Stomach (tissue), 8 donors: ENCODE measurements at regions not wholly inside any gene's neighbourhood (a gene's known extent, or its start where the extent isn't known, plus 50 kb on each side); places are given as distances from the start of the nearest gene placed in this dataset.

Experiments
- DNase-seq, 2 donors: peaks; one replicate each; pipeline versions ENCODE4 v3.0.0 to v3.0.0-alpha.2; 2013 to 2019
- H3K27ac ChIP-seq, 5 donors: fragments of 200-600 bp in 4 of 5; sonication (generic) in 4 of 5; one replicate each; pipeline ENCODE4 v1.5.1; 2013 to 2019; ENCODE audit warnings: mild to moderate bottlenecking in 1 of 5, moderate library complexity in 1 of 5
- H3K27me3 ChIP-seq, 3 donors: fragments of 200-600 bp; sonication (generic); one replicate each; pipeline ENCODE4 v1.5.1; 2017 to 2019; ENCODE audit warnings: mixed run types in 1 of 3
- H3K36me3 ChIP-seq, 4 donors: fragments of 200-600 bp; sonication (generic); 1 replicate in 3 of 4; 2 replicates in 1 of 4; pipeline ENCODE4 v1.5.1; 2016 to 2019
- H3K4me1 ChIP-seq, 4 donors: fragments of 200-600 bp; sonication (generic); one replicate each; pipeline ENCODE4 v1.5.1; 2016 to 2019
- H3K4me3 ChIP-seq, 4 donors: fragments of 200-600 bp; sonication (generic) in 3 of 4; one replicate each; pipeline ENCODE4 v1.5.1; 2016 to 2019; ENCODE audit warnings: mild to moderate bottlenecking in 1 of 4
- H3K9me3 ChIP-seq, 4 donors: fragments of 200-600 bp; sonication (generic); one replicate each; pipeline ENCODE4 v1.5.1; 2016 to 2019
- CTCF ChIP-seq, 7 experiments: fragments of 450-650 bp in 4 of 7; fragments of 200-600 bp in 3 of 7; sonication (generic) in 3 of 7; IDR thresholded peaks; one replicate each; pipeline ENCODE4 v1.5.1; 2016 to 2019; ENCODE audit warnings: antibody characterized with exemption in 7 of 7, control low read depth in 2 of 7, mild to moderate bottlenecking in 1 of 7
- EP300 ChIP-seq: sonication (generic); formaldehyde crosslinking; IDR thresholded peaks from one replicate; pipeline ENCODE4 v1.6.1; 2017; ENCODE audit warnings: antibody characterized with exemption
- POLR2A ChIP-seq, 4 donors: fragments of 450-650 bp; IDR thresholded peaks; one replicate each; pipeline ENCODE4 v1.6.1; 2016; ENCODE audit warnings: antibody characterized with exemption in 4 of 4, control low read depth in 2 of 4, mild to moderate bottlenecking in 1 of 4, moderate library complexity in 1 of 4
- POLR2AphosphoS5 ChIP-seq, 3 donors: sonication (generic); formaldehyde crosslinking; IDR thresholded peaks; one replicate each; pipeline ENCODE4 v1.6.1; 2016; ENCODE audit warnings: antibody characterized with exemption in 3 of 3
- WGBS, 5 donors: extraction: QIAGEN DNeasy Blood & Tissue Kit in 3 of 5; methylation state at CpG; one replicate each; pipeline versions ENCODE4 v1.1.5 to v1.1.7; 2013 to 2018; 5-methylcytosine and 5-hydroxymethylcytosine counted together
- intact Hi-C: fragments of 100-400 bp; cut with DNase I; formaldehyde crosslinking; loops from one replicate; pipeline ENCODE4 v1.15.1; 2023; ENCODE audit warnings: low total_unique reads
- donor health status: healthy with polysubstance abuse.
- donor health status: Bipolar disorder and iron deficiency.
- donor health status: healthy.

DNA sequence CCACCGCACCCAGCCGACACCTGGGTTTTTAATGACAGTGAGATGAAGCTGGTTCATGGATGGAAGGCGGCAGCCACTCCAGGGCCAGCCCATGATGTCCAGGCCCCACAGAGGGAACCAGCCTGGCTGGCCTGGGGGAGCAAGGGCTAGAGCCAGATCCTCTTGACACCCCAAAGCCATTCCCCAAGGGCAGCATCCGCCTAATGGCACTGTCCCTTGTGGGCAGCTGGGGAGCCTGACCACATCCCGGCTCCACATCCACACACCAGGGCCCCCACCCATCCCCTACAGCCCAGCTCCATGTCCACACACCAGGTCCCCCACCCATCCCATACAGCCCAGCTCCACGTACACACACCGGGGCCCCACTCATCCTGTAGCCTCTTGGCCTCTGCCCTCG is 53.3 kb upstream of the ACSF3 start:
- Histone ChIP-seq H3K27me3 (peaks cover 4 to 98% (median 60%) of the 10 kb centered on the region in 3 donors), H3K4me1 (no peaks in the 10 kb centered on the region), H3K4me3 (no peak overlapping the region), H3K36me3 (no peaks in the 10 kb centered on the region), H3K27ac (no peak overlapping the region), H3K9me3 (no peaks in the 10 kb centered on the region)
- no peak for DNase-seq
- 58 to 75% (median 67%) methylated on average over 5 to 8 of the region's 8 CpGs for WGBS, 5 donors
- intact Hi-C loops, result no loop called here
- TF ChIP-seq CTCF (IDR thresholded peaks at IDR 0.05) (no peak), POLR2AphosphoS5 (IDR thresholded peaks at IDR 0.05) (no peak), EP300 (no peak), POLR2A (IDR thresholded peaks at IDR 0.05) (no peak)

- 57 to 80% (median 74%) methylated on average over 6 to 25 of the region's 25 CpGs for WGBS, 5 donors
- H3K27ac ChIP-seq, result no peak overlapping the region
- H3K36me3 ChIP-seq, result no peaks in the 10 kb centered on the region
- no peak overlapping the region for H3K4me3 ChIP-seq
- no peak for DNase-seq
- no peak for TF ChIP-seq POLR2AphosphoS5 (IDR thresholded peaks at IDR 0.05)
- TF ChIP-seq CTCF (IDR thresholded peaks at IDR 0.05), result no peak
- TF ChIP-seq EP300, result no peak
- TF ChIP-seq POLR2A (IDR thresholded peaks at IDR 0.05), result no peak
- H3K9me3 ChIP-seq, result no peaks in the 10 kb centered on the region
- intact Hi-C loops, result no loop called here
- H3K4me1 ChIP-seq, result no peaks in the 10 kb centered on the region
- peaks cover 4 to 96% (median 60%) of the 10 kb centered on the region in 3 donors for H3K27me3 ChIP-seq
Measured at GRCh38 chr16:89040861-89041570, 52.6 kb upstream of the ACSF3 start.

GRCh38 chr16:89041571-89042481 is 51.8 kb upstream of the ACSF3 start:
- no peak for DNase-seq
- H3K9me3 ChIP-seq, result no peaks in the 10 kb centered on the region
- H3K4me1 ChIP-seq, result no peaks in the 10 kb centered on the region
- no peak overlapping the region for H3K4me3 ChIP-seq
- H3K27me3 ChIP-seq, result peaks cover 4 to 91% (median 53%) of the 10 kb centered on the region in 3 donors
- H3K27ac ChIP-seq, result no peak overlapping the region
- 83 to 87% (median 83%) methylated on average over 39 to 42 of the region's 42 CpGs for WGBS, 5 donors
- no peaks in the 10 kb centered on the region for H3K36me3 ChIP-seq
- intact Hi-C loops, result no loop called here
- TF ChIP-seq CTCF (IDR thresholded peaks at IDR 0.05), result no peak
- TF ChIP-seq POLR2A (IDR thresholded peaks at IDR 0.05), result no peak
- TF ChIP-seq POLR2AphosphoS5 (IDR thresholded peaks at IDR 0.05), result no peak
- no peak for TF ChIP-seq EP300

GRCh38 chr16:89042711-89043551 is 50.7 kb upstream of the ACSF3 start:
- 75 to 84% (median 82%) methylated on average over 24 to 32 of the region's 32 CpGs for WGBS, 5 donors
- Histone ChIP-seq H3K36me3 (no peaks in the 10 kb centered on the region), H3K9me3 (no peaks in the 10 kb centered on the region), H3K27me3 (peaks cover 4 to 91% (median 43%) of the 10 kb centered on the region in 3 donors), H3K27ac (no peak overlapping the region), H3K4me1 (peaks cover 0 to under 1% (median 0%) of the 10 kb centered on the region in 4 donors), H3K4me3 (no peak overlapping the region)
- no peak for DNase-seq
- no peak for TF ChIP-seq POLR2A (IDR thresholded peaks at IDR 0.05)
- no peak for TF ChIP-seq CTCF (IDR thresholded peaks at IDR 0.05)
- TF ChIP-seq EP300, result no peak
- TF ChIP-seq POLR2AphosphoS5 (IDR thresholded peaks at IDR 0.05), result no peak
- intact Hi-C loops, result no loop called here
